ENCODE measurements at regions not wholly inside any gene's neighbourhood (a gene's known extent, or its start where the extent isn't known, plus 50 kb on each side); places are given as distances from the start of the nearest gene placed in this dataset.

GRCh38 chr5:14082973-14083372, 60.2 kb upstream of the TRIO start:
- Histone ChIP-seq H3K9me3 (no peaks in the 10 kb centered on the region), H3K27me3 (peaks cover 0 to 4% (median 0%) of the 10 kb centered on the region in 7 donors), H3K4me1 (no peaks in the 10 kb centered on the region), H3K36me3 (no peaks in the 10 kb centered on the region), H3K27ac (no peak overlapping the region), H3K4me3 (no peak overlapping the region)
- 92% methylated on average over 2 of the region's 2 CpGs for WGBS, 2 donors
- TF ChIP-seq, protein P1, sequence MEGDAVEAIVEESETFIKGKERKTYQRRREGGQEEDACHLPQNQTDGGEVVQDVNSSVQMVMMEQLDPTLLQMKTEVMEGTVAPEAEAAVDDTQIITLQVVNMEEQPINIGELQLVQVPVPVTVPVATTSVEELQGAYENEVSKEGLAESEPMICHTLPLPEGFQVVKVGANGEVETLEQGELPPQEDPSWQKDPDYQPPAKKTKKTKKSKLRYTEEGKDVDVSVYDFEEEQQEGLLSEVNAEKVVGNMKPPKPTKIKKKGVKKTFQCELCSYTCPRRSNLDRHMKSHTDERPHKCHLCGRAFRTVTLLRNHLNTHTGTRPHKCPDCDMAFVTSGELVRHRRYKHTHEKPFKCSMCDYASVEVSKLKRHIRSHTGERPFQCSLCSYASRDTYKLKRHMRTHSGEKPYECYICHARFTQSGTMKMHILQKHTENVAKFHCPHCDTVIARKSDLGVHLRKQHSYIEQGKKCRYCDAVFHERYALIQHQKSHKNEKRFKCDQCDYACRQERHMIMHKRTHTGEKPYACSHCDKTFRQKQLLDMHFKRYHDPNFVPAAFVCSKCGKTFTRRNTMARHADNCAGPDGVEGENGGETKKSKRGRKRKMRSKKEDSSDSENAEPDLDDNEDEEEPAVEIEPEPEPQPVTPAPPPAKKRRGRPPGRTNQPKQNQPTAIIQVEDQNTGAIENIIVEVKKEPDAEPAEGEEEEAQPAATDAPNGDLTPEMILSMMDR (IDR thresholded peaks at IDR 0.05): no peak
- ATAC-seq (no peak), DNase-seq (no peak)
- intact Hi-C loops (cut with DNase I): no loop called here

DNA sequence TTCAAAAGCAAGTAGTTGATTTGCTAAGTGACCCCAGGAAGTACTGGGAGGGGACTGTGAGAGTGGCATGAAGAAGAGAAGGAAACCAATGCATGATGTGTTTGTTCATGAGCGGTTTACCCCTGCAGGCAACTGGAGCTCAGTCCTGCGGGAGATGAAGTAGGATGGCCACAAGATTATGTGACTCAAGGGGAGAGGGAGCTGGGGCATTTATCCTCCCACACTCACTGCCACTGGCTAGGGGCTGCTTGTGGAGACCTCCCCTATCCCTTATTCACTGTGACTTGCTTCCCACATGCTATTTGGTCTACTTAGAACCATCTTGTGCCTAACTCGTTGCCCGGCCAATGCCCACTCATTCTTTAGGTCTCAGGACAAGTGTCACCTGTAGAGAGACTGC, 60.6 kb upstream of the TRIO start:
- intact Hi-C loops (cut with DNase I): no loop called here
- Histone ChIP-seq H3K4me1 (no peaks in the 10 kb centered on the region), H3K27me3 (peaks cover 0 to 5% (median 0%) of the 10 kb centered on the region in 7 donors), H3K4me3 (no peak overlapping the region), H3K9me3 (no peaks in the 10 kb centered on the region), H3K27ac (no peak overlapping the region), H3K36me3 (no peaks in the 10 kb centered on the region)
- DNase-seq (no peak), ATAC-seq (no peak)
- WGBS, 2 donors: 57 to 90% methylated on average over 4 of the region's 4 CpGs
- TF ChIP-seq, protein P1 (IDR thresholded peaks at IDR 0.05): no peak

DNA sequence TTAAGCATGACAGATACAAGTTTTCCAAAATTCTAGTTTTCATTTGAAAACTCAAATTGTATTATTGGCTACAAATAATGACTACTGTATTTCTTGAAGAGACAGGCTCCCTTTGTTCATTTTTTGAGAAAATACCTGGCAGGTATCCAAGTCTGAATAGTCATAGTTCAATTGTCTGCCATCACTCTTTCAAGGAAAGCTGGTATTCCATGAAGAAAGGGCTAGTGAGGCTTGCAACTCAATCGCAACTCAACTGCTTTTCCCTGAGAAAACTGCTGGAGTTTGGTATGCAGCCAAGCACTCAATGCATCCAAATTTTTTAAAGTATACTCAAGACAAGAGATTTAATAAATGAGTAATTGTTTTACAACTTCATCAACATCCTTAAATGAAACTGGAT, 61.4 kb upstream of the TRIO start:
- Histone ChIP-seq H3K4me1 (no peaks in the 10 kb centered on the region), H3K27me3 (peaks cover 0 to 5% (median 0%) of the 10 kb centered on the region in 7 donors), H3K4me3 (no peak overlapping the region), H3K27ac (no peak overlapping the region), H3K9me3 (no peaks in the 10 kb centered on the region), H3K36me3 (no peaks in the 10 kb centered on the region)
- WGBS, 2 donors: 43 to 56% methylated on average over 1 of the region's 1 CpG
- ATAC-seq: no peak
- TF ChIP-seq, protein P1 (IDR thresholded peaks at IDR 0.05): no peak
- no peak for DNase-seq
- intact Hi-C loops (cut with DNase I): no loop called here

DNA sequence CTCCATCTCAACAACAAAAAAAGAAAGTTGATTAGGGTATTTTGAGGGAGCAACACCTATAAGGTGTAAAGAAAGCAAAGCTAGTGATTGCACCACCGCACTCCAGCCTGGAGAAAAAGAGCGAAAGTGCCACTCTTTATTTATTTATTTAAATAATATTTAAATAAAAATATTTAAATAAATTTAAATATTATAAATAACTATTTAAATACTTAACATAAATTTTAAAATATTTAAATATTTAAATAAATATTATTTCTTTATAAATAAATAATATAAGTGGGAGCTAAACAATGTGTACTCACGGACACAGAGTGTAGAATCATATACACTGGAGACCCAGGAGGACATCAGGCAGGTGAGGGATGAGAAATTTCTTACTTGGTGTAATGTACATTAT, 64.4 kb upstream of the TRIO start:
- WGBS, 2 donors: 97 to 98% methylated on average over 3 of the region's 3 CpGs
- Histone ChIP-seq H3K27me3 (peaks cover 0 to 5% (median 0%) of the 10 kb centered on the region in 7 donors), H3K4me1 (no peaks in the 10 kb centered on the region), H3K27ac (no peak overlapping the region), H3K9me3 (no peaks in the 10 kb centered on the region), H3K4me3 (no peak overlapping the region), H3K36me3 (no peaks in the 10 kb centered on the region)
- TF ChIP-seq, protein P1 (IDR thresholded peaks at IDR 0.05): no peak
- DNase-seq: no peak
- no peak for ATAC-seq
- intact Hi-C loops (cut with DNase I): no loop called here

Data from heart right ventricle (tissue), 16 donors.